GM19238 (cell line): ENCODE measurements at regions not wholly inside any gene's neighbourhood (a gene's known extent, or its start where the extent isn't known, plus 50 kb on each side); places are given as distances from the start of the nearest gene placed in this dataset.

Experiments used
- DNase-seq: peaks from one replicate; pipeline ENCODE4 v3.0.0; 2011; ENCODE audit warnings: low spot score; ENCODE audit not compliant: insufficient read length

- DNase-seq: no peak
Observed at GRCh38 chr3:16103472-16103871, 71.0 kb upstream of the GALNT15 start.

- DNase-seq: no peak
Observed at GRCh38 chr3:16104156-16104555, 70.3 kb upstream of the GALNT15 start.

GRCh38 chr3:16106050-16106449 is 68.4 kb upstream of the GALNT15 start:
- DNase-seq: no peak

- DNase-seq: no peak
Observed at GRCh38 chr3:16108424-16108823, 66.1 kb upstream of the GALNT15 start.

GRCh38 chr3:16109929-16110328 is 64.6 kb upstream of the GALNT15 start:
- no peak for DNase-seq

- DNase-seq: no peak
Observed at GRCh38 chr3:16112910-16113504, 61.5 kb upstream of the GALNT15 start.

GRCh38 chr3:16113704-16114103 is 60.8 kb upstream of the GALNT15 start:
- DNase-seq: no peak

GRCh38 chr3:16114429-16114828 is 60.1 kb upstream of the GALNT15 start:
- DNase-seq: no peak

- DNase-seq: no peak
Observed at GRCh38 chr3:16114930-16115329, 59.5 kb upstream of the GALNT15 start.

- no peak for DNase-seq
Observed at GRCh38 chr3:16118396-16118795, 56.1 kb upstream of the GALNT15 start.

- no peak for DNase-seq
Observed at GRCh38 chr3:16119887-16120286, 54.6 kb upstream of the GALNT15 start.

- DNase-seq: no peak
Observed at GRCh38 chr3:16121391-16121790, 53.1 kb upstream of the GALNT15 start.

GRCh38 chr3:16122155-16122554 is 52.3 kb upstream of the GALNT15 start:
- no peak for DNase-seq

GRCh38 chr3:16122661-16123060 is 51.8 kb upstream of the GALNT15 start:
- DNase-seq: no peak

GRCh38 chr3:16124636-16125035 is 49.8 kb upstream of the GALNT15 start:
- DNase-seq: no peak
